ENCODE measurements at regions not wholly inside any gene's neighbourhood (a gene's known extent, or its start where the extent isn't known, plus 50 kb on each side); places are given as distances from the start of the nearest gene placed in this dataset.
A peak's percentile ranks its signal among the peaks of the same experiment; 100 is the strongest.

GRCh38 chr7:13060173-13060572 lies 372.7 kb downstream of the ARL4A start:
- ATAC-seq = no peak
- TF ChIP-seq BACH2 (CRISPR knock-in tag; IDR thresholded peaks at IDR 0.05; ENCODE audit: borderline replicate concordance) = no peak
- no peak for TF ChIP-seq ZNF565 (CRISPR knock-in tag; conservative IDR thresholded peaks at IDR 0.05; ENCODE audit: low read depth)
- TF ChIP-seq PPARA (CRISPR knock-in tag; IDR thresholded peaks at IDR 0.05; ENCODE audit: borderline replicate concordance) = no peak
- TF ChIP-seq ZNF70 (CRISPR knock-in tag; IDR thresholded peaks at IDR 0.05) = no peak
- TF ChIP-seq ISL1 (CRISPR knock-in tag; IDR thresholded peaks at IDR 0.05) = no peak
- no peak for TF ChIP-seq CSRNP3 (CRISPR knock-in tag; IDR thresholded peaks at IDR 0.05)
- no peak for TF ChIP-seq TOX (CRISPR knock-in tag; IDR thresholded peaks at IDR 0.05; ENCODE audit: borderline replicate concordance)
- no peak for TF ChIP-seq CSDC2 (CRISPR knock-in tag; IDR thresholded peaks at IDR 0.05)
- TF ChIP-seq RARB (CRISPR knock-in tag; IDR thresholded peaks at IDR 0.05) = no peak
- TF ChIP-seq ZFP30 (CRISPR knock-in tag; IDR thresholded peaks at IDR 0.05) = no peak
- no peak for TF ChIP-seq CREB5 (CRISPR knock-in tag; IDR thresholded peaks at IDR 0.05; ENCODE audit: low read depth)
- no peak for TF ChIP-seq ZC3H10 (CRISPR knock-in tag; IDR thresholded peaks at IDR 0.05)

- no peak for ATAC-seq
- TF ChIP-seq ZNF565 (CRISPR knock-in tag; conservative IDR thresholded peaks at IDR 0.05; ENCODE audit: low read depth) (no peak), CREB5 (CRISPR knock-in tag; IDR thresholded peaks at IDR 0.05; ENCODE audit: low read depth) (no peak), TCF4 (CRISPR knock-in tag; IDR thresholded peaks at IDR 0.05; ENCODE audit: borderline replicate concordance) (no peak), ZFP3 (CRISPR knock-in tag; IDR thresholded peaks at IDR 0.05) (no peak), ZNF8 (CRISPR knock-in tag; IDR thresholded peaks at IDR 0.05) (no peak), RARB (CRISPR knock-in tag; IDR thresholded peaks at IDR 0.05) (no peak), GLIS3 (CRISPR knock-in tag; IDR thresholded peaks at IDR 0.05) (no peak), ZNF70 (CRISPR knock-in tag; IDR thresholded peaks at IDR 0.05) (no peak), ARNTL (CRISPR knock-in tag; IDR thresholded peaks at IDR 0.05; ENCODE audit: borderline replicate concordance, low read depth) (no peak), PATZ1 (CRISPR knock-in tag; IDR thresholded peaks at IDR 0.05; ENCODE audit: borderline replicate concordance) (no peak)
Observed at GRCh38 chr7:13061115-13061514, 373.7 kb downstream of the ARL4A start.

- ATAC-seq = no peak
- no peak for TF ChIP-seq TOX (CRISPR knock-in tag; IDR thresholded peaks at IDR 0.05; ENCODE audit: borderline replicate concordance)
- no peak for TF ChIP-seq GLIS3 (CRISPR knock-in tag; IDR thresholded peaks at IDR 0.05)
- TF ChIP-seq ISL1 (CRISPR knock-in tag; IDR thresholded peaks at IDR 0.05) = no peak
- TF ChIP-seq TCF4 (CRISPR knock-in tag; IDR thresholded peaks at IDR 0.05; ENCODE audit: borderline replicate concordance) = no peak
- no peak for TF ChIP-seq PATZ1 (CRISPR knock-in tag; IDR thresholded peaks at IDR 0.05; ENCODE audit: borderline replicate concordance)
- TF ChIP-seq ZNF8 (CRISPR knock-in tag; IDR thresholded peaks at IDR 0.05) = no peak
- TF ChIP-seq ZNF70 (CRISPR knock-in tag; IDR thresholded peaks at IDR 0.05) = no peak
Observed at GRCh38 chr7:13062631-13063030, 375.2 kb downstream of the ARL4A start.

- ATAC-seq = peak; percentile 44; the same call in 2 of the 3 replicates
- TF ChIP-seq ISL1 (CRISPR knock-in tag; IDR thresholded peaks at IDR 0.05) (no peak), ZNF8 (CRISPR knock-in tag; IDR thresholded peaks at IDR 0.05) (no peak), BACH2 (CRISPR knock-in tag; IDR thresholded peaks at IDR 0.05; ENCODE audit: borderline replicate concordance) (no peak), SNAI2 (CRISPR knock-in tag; IDR thresholded peaks at IDR 0.05) (no peak), POU6F1 (CRISPR knock-in tag; IDR thresholded peaks at IDR 0.05; ENCODE audit: borderline replicate concordance, low read depth) (no peak), RARB (CRISPR knock-in tag; IDR thresholded peaks at IDR 0.05) (no peak), CSDC2 (CRISPR knock-in tag; IDR thresholded peaks at IDR 0.05) (no peak), ZNF70 (CRISPR knock-in tag; IDR thresholded peaks at IDR 0.05) (no peak), TCF4 (CRISPR knock-in tag; IDR thresholded peaks at IDR 0.05; ENCODE audit: borderline replicate concordance) (no peak), PPARA (CRISPR knock-in tag; IDR thresholded peaks at IDR 0.05; ENCODE audit: borderline replicate concordance) (no peak), TSHZ2 (CRISPR knock-in tag; IDR thresholded peaks at IDR 0.05) (no peak), ARNTL (CRISPR knock-in tag; IDR thresholded peaks at IDR 0.05; ENCODE audit: borderline replicate concordance, low read depth) (no peak)
Observed at GRCh38 chr7:13067036-13067435, 379.6 kb downstream of the ARL4A start.

All from SK-N-SH treated with all-trans-retinoic acid at 6 μM for 48 hours (cell line).